ENCODE measurements at regions not wholly inside any gene's neighbourhood (a gene's known extent, or its start where the extent isn't known, plus 50 kb on each side); places are given as distances from the start of the nearest gene placed in this dataset.

DNA sequence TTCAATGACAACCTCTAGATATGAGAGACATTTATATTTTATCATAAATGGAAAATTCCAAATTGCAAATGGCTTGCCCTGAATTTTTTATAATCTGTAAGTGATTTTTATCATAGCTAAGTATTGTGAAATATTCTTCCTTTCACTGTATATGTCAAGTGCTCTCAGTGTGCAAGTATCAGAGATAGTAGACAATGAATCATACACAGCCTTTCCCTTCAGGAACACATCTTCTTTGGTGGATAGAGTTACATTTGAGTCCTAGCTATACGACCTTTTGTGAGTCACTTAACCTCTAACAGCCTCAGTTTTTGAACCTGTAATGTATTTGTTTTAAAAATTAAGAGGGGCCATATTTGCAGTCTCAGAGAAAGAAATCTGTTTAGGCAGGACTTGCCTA lies 350.7 kb upstream of the SEL1L start:
- TF ChIP-seq TAF1 (IDR thresholded peaks at IDR 0.05; ENCODE audit: low read depth, low read length) = no peak
- no peak for TF ChIP-seq POLR2A (IDR thresholded peaks at IDR 0.05; ENCODE audit: low read depth, low read length)

All from GM12891 (cell line).